ENCODE measurements at regions not wholly inside any gene's neighbourhood (a gene's known extent, or its start where the extent isn't known, plus 50 kb on each side); places are given as distances from the start of the nearest gene placed in this dataset.
A peak's percentile ranks its signal among the peaks of the same experiment; 100 is the strongest.

DNA sequence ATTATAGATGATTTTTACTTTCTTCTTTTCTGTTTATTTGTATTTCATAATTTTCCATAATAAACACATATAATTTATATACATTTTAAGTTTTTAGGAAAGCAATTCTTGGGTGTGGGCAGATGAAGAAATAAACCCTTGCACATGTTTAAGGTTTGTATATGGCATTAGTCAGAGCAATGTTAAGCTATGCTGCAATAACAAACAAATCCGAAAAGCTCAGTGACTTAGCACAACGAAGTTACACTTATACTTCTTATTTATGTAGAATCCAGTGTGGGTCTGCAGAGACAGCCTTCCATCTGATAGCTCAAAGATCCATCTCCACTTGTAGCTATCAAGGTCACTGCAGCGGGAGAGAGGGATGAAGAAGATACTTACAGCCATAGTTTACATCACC is 68.5 kb upstream of the BARX2 start:
- Mint-ChIP-seq H3K4me3 (no peak overlapping the region), H3K27me3 (peaks cover 2% of the 10 kb centered on the region), H3K36me3 (ENCODE audit: low read depth) (no peaks in the 10 kb centered on the region), H3K9me3 (no peaks in the 10 kb centered on the region), H3K4me1 (no peaks in the 10 kb centered on the region), H3K27ac (no peak overlapping the region)
- ATAC-seq (no peak), DNase-seq (no peak)

DNA sequence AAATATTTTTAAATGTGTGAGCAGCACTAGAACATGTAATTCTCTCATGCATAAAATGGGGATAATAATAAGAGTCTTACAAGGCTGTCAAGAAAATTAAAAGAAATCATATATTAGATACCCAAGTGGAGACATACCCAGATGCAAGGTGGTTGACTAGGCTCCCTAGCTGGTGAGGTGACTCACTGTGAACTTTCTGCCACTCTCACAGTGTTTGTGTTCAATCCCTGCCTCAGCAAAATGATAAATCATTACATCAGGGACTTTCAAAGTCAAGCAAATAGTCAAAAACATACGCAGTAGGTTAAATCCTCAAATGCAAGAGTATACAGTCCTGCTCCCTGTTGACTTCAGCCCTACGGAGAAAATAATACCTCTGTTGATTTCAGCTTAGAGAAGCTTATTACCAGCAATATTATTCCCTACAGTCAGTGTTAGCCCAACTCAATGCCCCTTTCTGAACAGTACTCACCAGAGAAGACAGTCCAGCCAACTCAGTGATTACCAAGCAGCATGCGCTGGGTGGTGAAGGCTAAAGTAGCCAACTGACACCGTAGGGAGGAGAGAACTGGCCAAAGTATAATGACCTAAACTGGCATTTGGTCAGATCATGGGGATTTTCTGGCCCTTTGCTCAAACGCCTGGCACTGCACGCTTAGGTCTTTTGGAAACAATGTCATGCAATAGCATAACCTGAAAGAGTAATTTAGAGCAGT is 73.1 kb upstream of the BARX2 start:
- H3K4me1 Mint-ChIP-seq, result peaks cover 8% of the 10 kb centered on the region
- peaks cover 14% of the 10 kb centered on the region for H3K27me3 Mint-ChIP-seq
- no peaks in the 10 kb centered on the region for H3K9me3 Mint-ChIP-seq
- H3K27ac Mint-ChIP-seq, result no peak overlapping the region
- no peaks in the 10 kb centered on the region for H3K36me3 Mint-ChIP-seq (ENCODE audit: low read depth)
- no peak for ATAC-seq
- DNase-seq, result no peak
- H3K4me3 Mint-ChIP-seq, result no peak overlapping the region

DNA sequence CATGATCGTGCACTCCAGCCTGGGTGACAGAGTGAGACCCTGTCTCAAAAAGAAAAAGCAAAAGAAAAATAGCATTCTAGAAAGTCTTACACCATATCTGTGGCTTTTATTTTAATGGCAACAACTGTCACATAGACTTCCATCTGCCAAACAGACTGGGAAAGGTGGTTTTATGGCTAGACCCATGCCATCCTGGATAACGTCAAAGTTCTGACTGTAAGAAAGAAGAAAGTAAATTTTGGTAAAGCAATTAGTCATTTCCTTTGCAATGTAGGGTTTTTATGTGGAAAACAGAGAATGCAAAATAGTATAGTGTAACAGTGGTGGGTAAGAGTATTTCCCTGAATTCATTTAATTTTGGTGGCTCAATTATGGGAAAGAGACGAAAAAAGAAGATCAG is 75.5 kb upstream of the BARX2 start:
- H3K4me3 Mint-ChIP-seq, result no peak overlapping the region
- H3K9me3 Mint-ChIP-seq, result no peaks in the 10 kb centered on the region
- peaks cover 19% of the 10 kb centered on the region for H3K4me1 Mint-ChIP-seq
- H3K36me3 Mint-ChIP-seq (ENCODE audit: low read depth), result no peaks in the 10 kb centered on the region
- DNase-seq (no peak), ATAC-seq (no peak)
- H3K27ac Mint-ChIP-seq, result no peak overlapping the region
- H3K27me3 Mint-ChIP-seq, result peaks cover 14% of the 10 kb centered on the region

DNA sequence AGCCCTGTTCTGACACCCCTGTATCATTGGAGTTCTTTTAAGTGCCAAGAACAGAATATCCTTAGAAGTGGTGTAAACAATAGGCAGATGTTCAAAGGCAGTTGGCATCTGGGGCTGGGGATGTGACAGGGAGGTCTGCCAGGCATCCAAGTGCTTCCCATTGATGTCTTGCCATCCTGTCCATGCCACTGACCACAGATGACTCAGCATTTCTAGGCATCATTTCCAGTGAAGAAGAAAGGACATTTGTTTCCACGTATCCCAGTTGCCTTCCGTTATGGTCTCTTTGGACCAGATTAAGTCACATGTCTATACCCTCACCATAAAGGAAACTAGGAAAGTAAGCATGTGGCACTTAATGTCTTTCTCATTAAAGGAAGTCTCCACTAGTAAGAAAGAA is 76.7 kb upstream of the BARX2 start:
- no peaks in the 10 kb centered on the region for H3K36me3 Mint-ChIP-seq (ENCODE audit: low read depth)
- no peak overlapping the region for H3K27ac Mint-ChIP-seq
- no peaks in the 10 kb centered on the region for H3K9me3 Mint-ChIP-seq
- H3K4me3 Mint-ChIP-seq, result no peak overlapping the region
- peaks cover 22% of the 10 kb centered on the region for H3K4me1 Mint-ChIP-seq
- H3K27me3 Mint-ChIP-seq, result peaks cover 15% of the 10 kb centered on the region
- ATAC-seq (no peak), DNase-seq (no peak)

DNA sequence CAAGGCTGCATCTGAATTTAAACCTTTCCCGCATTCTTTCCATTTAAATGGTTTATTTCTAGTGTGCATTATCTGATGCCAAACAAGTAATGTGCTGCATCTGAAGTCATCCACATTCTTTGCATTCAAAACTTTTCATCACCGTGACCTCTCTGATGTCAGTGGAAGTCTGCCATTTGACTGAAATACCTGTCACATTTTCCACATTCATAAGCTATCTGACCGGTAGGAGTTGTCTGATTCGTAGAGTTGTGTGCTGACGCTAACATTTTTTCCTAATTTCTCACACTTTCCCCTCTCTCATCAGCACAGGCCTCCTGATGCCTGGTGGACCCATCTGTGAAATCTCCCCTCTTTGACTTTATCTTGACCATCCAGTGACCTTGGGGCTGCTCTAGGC is 79.9 kb upstream of the BARX2 start:
- H3K27me3 Mint-ChIP-seq, result peaks cover 11% of the 10 kb centered on the region
- ATAC-seq (peak; percentile 67), DNase-seq (no peak)
- peaks cover 20% of the 10 kb centered on the region for H3K4me1 Mint-ChIP-seq
- no peak overlapping the region for H3K4me3 Mint-ChIP-seq
- H3K27ac Mint-ChIP-seq, result peak overlapping the region; percentile 60
- H3K9me3 Mint-ChIP-seq, result no peaks in the 10 kb centered on the region
- H3K36me3 Mint-ChIP-seq (ENCODE audit: low read depth), result no peaks in the 10 kb centered on the region

DNA sequence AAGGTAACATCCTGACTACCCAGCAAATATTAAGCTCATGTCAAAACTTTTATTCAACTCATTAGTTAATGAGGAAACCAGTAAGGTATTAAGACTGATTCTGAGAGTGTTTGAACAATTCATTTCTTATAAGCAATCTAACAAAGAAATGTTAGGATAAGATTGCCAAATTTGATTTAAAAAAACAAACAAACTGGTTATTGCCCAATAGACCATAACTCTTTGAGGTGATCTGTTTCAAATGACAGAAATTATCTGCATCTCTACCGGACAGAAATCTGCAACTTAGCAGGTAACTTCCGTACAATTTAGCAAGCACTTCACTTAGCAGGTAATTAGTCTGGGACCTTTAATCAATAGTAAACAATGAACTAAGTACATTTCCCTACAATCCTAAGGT is 82.9 kb upstream of the BARX2 start:
- peaks cover 14% of the 10 kb centered on the region for H3K4me1 Mint-ChIP-seq
- H3K27ac Mint-ChIP-seq, result no peak overlapping the region
- H3K27me3 Mint-ChIP-seq, result peaks cover 19% of the 10 kb centered on the region
- no peak for DNase-seq
- H3K36me3 Mint-ChIP-seq (ENCODE audit: low read depth), result no peaks in the 10 kb centered on the region
- H3K9me3 Mint-ChIP-seq, result no peaks in the 10 kb centered on the region
- no peak for ATAC-seq
- no peak overlapping the region for H3K4me3 Mint-ChIP-seq

DNA sequence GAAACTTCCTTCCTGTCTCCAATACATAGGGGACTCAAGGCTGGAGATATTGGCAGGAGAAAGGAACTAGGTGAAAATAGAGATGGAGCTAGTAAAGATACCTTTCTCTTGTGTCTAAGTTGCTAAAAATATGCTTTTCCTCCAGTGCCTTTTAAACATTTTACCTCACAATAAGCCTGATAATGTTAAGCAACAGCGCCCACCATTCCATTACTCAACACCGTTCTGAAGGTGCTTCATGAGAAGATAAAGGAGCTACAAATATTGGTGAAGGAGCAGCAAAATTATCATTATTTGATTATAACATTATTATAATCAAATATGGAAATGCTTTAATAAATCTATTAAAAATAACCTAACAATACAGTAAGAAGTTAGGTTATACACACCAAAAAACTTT is 83.6 kb upstream of the BARX2 start:
- ATAC-seq, result no peak
- Mint-ChIP-seq H3K4me1 (peaks cover 14% of the 10 kb centered on the region), H3K9me3 (no peaks in the 10 kb centered on the region)

DNA sequence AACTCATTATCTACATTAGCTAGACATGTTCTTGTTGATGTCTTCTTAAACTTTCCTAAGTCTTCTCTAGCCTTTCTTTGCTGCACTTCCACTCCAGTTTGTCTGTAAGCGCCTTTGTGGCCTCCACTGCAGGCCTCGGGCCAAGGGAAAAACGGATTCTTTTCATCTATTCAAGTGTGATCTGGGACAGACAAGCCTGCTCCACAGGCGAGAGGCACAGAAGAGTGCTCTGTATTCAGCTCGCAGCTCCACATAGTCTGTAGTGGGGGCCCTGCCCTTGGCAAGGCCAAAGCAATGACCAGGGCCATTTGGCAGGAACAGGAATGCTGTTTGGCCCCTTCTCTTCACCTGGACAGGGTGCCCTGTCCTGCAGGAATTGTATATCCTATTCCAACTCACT is 84.1 kb upstream of the BARX2 start:
- Mint-ChIP-seq H3K4me1 (peaks cover 14% of the 10 kb centered on the region), H3K4me3 (no peak overlapping the region), H3K36me3 (ENCODE audit: low read depth) (no peaks in the 10 kb centered on the region), H3K9me3 (no peaks in the 10 kb centered on the region), H3K27ac (no peak overlapping the region), H3K27me3 (peaks cover 19% of the 10 kb centered on the region)
- DNase-seq (no peak), ATAC-seq (no peak)

More for the DNA sequence above, 83.6 kb upstream of the BARX2 start:
- DNase-seq, result no peak
- H3K27me3 Mint-ChIP-seq, result peaks cover 19% of the 10 kb centered on the region
- no peak overlapping the region for H3K4me3 Mint-ChIP-seq
- H3K36me3 Mint-ChIP-seq (ENCODE audit: low read depth), result no peaks in the 10 kb centered on the region
- no peak overlapping the region for H3K27ac Mint-ChIP-seq

DNA sequence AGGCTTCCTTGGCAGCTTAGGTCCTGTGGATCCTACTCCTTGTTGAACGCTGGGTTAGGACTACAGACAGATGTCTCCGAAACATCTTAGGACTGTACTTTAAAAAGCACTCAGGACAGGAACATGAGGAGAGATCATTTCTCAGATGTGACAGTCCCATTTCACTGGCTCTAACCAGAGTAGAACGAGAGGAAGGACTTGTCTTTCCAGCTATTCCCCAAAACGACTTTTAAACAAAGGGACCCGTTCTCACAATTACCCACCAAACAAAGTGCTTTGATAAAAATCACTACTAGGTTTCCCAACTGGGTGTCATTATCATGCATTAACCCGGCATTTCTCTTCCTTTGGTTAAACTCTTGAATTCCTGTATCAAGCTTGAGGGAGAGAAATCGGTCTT is 84.7 kb upstream of the BARX2 start:
- Mint-ChIP-seq H3K4me1 (peaks cover 10% of the 10 kb centered on the region), H3K9me3 (no peaks in the 10 kb centered on the region), H3K27ac (no peak overlapping the region), H3K4me3 (no peak overlapping the region), H3K27me3 (peaks cover 22% of the 10 kb centered on the region), H3K36me3 (ENCODE audit: low read depth) (no peaks in the 10 kb centered on the region)
- DNase-seq (no peak), ATAC-seq (no peak)

DNA sequence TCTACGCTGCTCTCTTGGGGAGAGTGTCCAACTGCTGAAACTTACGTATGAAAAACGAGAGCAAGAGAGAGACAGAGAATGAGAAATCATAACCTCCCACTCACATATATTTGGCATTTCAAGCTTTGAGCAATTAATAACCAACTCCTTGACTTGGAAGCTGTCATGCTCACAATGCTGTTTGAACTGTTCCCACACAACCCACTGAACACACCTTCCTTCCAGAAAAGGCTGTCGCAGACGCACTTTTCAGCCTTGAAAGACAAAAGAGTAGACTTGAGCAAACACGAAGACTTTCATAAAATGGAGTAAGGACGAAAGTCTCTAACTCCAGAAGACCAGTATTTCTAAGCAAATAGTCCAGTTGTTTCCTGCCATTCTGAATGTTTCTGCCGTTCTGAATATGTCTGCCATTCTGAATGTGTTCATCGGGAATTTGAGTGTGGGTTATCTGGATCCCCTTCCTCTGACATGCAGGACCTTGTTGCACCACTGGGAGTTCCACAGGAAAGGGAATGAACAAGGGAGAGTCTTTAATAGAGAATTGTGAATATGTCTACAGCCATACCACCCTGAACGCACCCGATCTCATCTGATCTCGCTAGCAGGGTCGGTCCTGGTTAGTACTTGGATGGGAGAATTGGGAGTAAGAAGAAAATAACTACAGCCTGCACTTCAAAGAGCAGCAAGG is 86.2 kb upstream of the BARX2 start:
- Mint-ChIP-seq H3K9me3 (no peaks in the 10 kb centered on the region), H3K36me3 (ENCODE audit: low read depth) (no peaks in the 10 kb centered on the region), H3K4me1 (no peaks in the 10 kb centered on the region), H3K27ac (no peak overlapping the region), H3K27me3 (peaks cover 18% of the 10 kb centered on the region), H3K4me3 (no peak overlapping the region)
- DNase-seq (no peak), ATAC-seq (no peak)

DNA sequence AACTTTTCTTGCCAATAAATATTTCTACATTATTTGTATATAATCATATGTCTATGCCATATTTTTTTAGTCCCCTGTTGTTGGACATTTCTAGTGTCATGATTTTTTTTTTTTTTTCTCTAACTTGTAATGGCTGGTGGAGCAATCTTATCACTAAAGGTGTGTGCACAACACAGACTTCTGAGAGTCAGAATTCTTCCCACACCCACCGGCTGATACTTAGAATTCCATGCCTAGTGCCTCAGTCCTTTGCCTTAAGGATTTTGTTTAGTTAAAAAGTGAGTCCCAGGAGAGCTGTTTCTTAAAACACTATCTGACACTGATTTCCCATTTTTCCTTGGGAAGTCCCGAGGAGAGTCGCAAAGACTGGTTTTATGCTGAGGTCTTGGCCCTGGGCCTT is 87.7 kb upstream of the BARX2 start:
- Mint-ChIP-seq H3K4me3 (no peak overlapping the region), H3K27me3 (peaks cover 18% of the 10 kb centered on the region), H3K4me1 (peaks cover 5% of the 10 kb centered on the region), H3K36me3 (ENCODE audit: low read depth) (no peaks in the 10 kb centered on the region), H3K27ac (no peak overlapping the region), H3K9me3 (no peaks in the 10 kb centered on the region)
- DNase-seq (no peak), ATAC-seq (no peak)

DNA sequence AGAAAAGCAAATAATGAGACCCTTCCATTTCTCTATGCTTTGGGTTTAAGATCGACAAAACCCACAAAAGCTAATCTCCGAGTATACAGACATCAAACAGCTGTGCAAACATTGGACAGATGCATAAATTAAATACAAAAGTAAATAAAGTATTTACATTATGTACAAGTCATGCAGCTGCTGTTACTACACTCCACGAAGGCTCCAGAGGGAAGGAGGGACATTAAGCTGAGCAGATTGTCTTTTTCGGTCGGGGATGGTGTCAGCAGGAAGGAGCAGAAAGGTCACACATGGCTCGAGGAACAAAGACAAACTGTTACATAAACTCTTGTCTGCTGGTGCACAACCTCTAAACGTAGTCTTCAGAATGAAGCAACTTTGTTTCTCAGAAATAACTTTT is 88.8 kb upstream of the BARX2 start:
- no peaks in the 10 kb centered on the region for H3K9me3 Mint-ChIP-seq
- DNase-seq, result no peak
- peaks cover 18% of the 10 kb centered on the region for H3K27me3 Mint-ChIP-seq
- no peak for ATAC-seq
- H3K36me3 Mint-ChIP-seq (ENCODE audit: low read depth), result no peaks in the 10 kb centered on the region
- H3K4me3 Mint-ChIP-seq, result no peak overlapping the region
- peaks cover 11% of the 10 kb centered on the region for H3K4me1 Mint-ChIP-seq
- H3K27ac Mint-ChIP-seq, result no peak overlapping the region

DNA sequence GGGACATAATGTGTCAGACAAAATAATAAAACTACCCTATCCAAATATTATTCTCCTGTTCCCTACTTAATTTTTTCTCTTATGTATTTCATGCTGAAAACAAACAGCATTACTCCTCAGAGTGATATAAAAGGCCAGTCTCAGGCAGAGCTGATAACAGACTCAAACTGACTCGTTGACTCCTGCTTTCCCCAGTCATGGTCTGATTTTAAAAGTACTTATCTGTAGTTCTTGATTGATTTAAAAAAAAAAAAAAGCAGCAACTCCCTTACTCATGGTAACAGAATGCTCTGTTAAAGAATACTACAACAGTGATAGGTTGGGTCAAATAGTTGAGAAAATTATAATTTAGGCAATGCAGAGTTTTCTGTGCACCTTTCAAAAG is 90.3 kb upstream of the BARX2 start:
- peaks cover 17% of the 10 kb centered on the region for H3K27me3 Mint-ChIP-seq
- no peak overlapping the region for H3K27ac Mint-ChIP-seq
- no peaks in the 10 kb centered on the region for H3K36me3 Mint-ChIP-seq (ENCODE audit: low read depth)
- DNase-seq (no peak), ATAC-seq (no peak)
- no peaks in the 10 kb centered on the region for H3K9me3 Mint-ChIP-seq
- peaks cover 17% of the 10 kb centered on the region for H3K4me1 Mint-ChIP-seq
- no peak overlapping the region for H3K4me3 Mint-ChIP-seq

DNA sequence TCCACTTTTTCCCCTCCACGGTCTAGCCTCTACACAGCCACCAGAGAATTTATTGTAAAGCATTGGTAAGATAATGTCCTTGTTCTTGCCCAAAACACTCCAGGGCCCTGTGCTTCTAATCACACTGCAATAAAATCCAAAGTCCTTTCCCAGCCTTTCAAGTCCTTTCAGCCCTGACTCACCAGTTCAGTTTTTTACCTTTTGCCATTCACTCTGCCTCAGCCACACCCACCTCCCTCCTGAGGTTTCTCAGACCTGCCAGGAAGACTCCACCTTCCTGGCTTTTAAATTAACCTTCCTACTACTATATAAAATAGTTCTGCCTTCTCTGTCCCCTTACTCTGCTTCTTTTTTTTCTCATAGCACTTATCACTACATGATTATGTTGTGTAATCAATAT is 91.0 kb upstream of the ARHGAP32 start:
- no peak for DNase-seq
- H3K9me3 Mint-ChIP-seq, result no peaks in the 10 kb centered on the region
- ATAC-seq, result no peak
- H3K4me3 Mint-ChIP-seq, result no peak overlapping the region
- H3K27ac Mint-ChIP-seq, result no peak overlapping the region
- H3K4me1 Mint-ChIP-seq, result peaks cover 27% of the 10 kb centered on the region
- H3K27me3 Mint-ChIP-seq, result peaks cover 7% of the 10 kb centered on the region
- H3K36me3 Mint-ChIP-seq (ENCODE audit: low read depth), result peaks cover 2% of the 10 kb centered on the region

DNA sequence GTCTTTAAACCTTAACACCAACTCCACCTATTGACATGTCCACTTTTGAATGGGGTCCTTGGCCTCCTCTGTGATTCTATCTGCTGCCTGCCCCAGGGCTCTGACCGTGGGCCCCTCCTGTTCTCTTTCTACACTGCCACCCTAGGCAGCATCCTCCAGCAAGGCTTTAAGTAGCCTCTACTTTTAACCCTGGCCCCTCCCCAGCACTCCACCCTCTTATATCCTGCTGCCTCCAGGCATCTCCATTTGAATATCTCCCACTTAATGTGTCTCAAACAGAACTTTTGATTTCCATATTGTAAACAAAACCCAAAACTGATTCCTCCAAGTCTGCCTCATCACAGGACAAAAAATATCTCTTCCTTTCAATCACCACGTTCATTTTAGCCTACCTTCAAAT is 90.5 kb upstream of the ARHGAP32 start:
- DNase-seq, result no peak
- Mint-ChIP-seq H3K27me3 (peaks cover 9% of the 10 kb centered on the region), H3K4me3 (no peak overlapping the region)

More for the DNA sequence above, 90.5 kb upstream of the ARHGAP32 start:
- Mint-ChIP-seq H3K27ac (no peak overlapping the region), H3K4me1 (peaks cover 32% of the 10 kb centered on the region), H3K9me3 (no peaks in the 10 kb centered on the region), H3K36me3 (ENCODE audit: low read depth) (peaks cover 2% of the 10 kb centered on the region)
- ATAC-seq, result no peak

All from activated naive CD8-positive, alpha-beta T cell treated with anti-CD3 and anti-CD28 coated beads, Interleukin-2, amount 50 U/mL, for 24 hours (primary cell).